IPS-15b (cell line): ENCODE measurements at regions not wholly inside any gene's neighbourhood (a gene's known extent, or its start where the extent isn't known, plus 50 kb on each side); places are given as distances from the start of the nearest gene placed in this dataset.
"Not testable (repeated sequence)": the region's sequence is repeated elsewhere in the genome, so short reads cannot be mapped to it uniquely, and the experiment has no call there.

Source experiments
- H3K27me3 ChIP-seq: one replicate; pipeline ENCODE4 v1.6.1; 2013; ENCODE audit warnings: low read length; ENCODE audit not compliant: control insufficient read depth, insufficient read depth
- H3K36me3 ChIP-seq: one replicate; pipeline ENCODE4 v1.6.1; 2013; ENCODE audit warnings: low read length; ENCODE audit not compliant: control insufficient read depth, insufficient read depth
- H3K4me1 ChIP-seq: one replicate; pipeline ENCODE4 v1.6.1; 2013; ENCODE audit warnings: mild to moderate bottlenecking, low read length; ENCODE audit not compliant: control insufficient read depth, insufficient read depth
- H3K4me3 ChIP-seq: one replicate; pipeline ENCODE4 v1.5.1; 2013; ENCODE audit warnings: low read depth, low read length
- H3K9ac ChIP-seq: one replicate; pipeline ENCODE4 v1.6.1; 2013; ENCODE audit warnings: low read depth, mild to moderate bottlenecking, low read length
- H3K9me3 ChIP-seq: one replicate; pipeline ENCODE4 v1.6.1; 2013; ENCODE audit warnings: mild to moderate bottlenecking, low read length; ENCODE audit not compliant: control insufficient read depth, insufficient read depth

DNA sequence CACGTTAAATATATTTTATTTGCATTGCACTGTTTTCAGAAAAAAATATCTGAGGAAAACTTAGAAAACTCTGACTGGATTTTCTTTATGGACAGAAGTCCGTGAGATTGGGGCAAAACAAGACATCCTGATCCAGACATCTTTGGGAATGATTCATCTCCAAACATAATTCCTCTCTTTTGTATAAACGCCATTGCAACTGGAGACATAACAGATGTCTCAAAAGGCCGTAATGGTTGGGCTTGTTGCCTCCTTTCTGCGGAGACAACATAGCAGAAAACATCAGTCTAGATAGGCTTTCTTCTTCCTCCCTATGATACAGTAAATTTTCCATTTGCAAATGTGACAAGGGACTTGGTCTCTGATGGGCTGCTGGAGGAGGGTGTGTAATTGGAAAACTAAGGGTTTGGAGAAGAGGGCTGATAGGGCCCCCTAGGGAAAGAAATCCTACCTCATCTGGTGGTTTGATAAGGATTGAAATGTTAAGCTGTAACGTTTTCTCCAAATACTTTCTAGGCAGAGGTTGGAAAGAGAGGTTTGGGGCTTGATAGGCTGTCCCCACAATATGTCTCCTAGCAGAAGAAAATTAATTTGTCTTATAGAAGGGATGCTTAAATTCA, 631.5 kb upstream of the ST8SIA4 start:
- Histone ChIP-seq H3K4me1 (no peaks in the 10 kb centered on the region), H3K4me3 (no peak overlapping the region), H3K27me3 (no peaks in the 10 kb centered on the region), H3K9ac (no peak overlapping the region), H3K36me3 (no peaks in the 10 kb centered on the region), H3K9me3 (no peaks in the 10 kb centered on the region)

DNA sequence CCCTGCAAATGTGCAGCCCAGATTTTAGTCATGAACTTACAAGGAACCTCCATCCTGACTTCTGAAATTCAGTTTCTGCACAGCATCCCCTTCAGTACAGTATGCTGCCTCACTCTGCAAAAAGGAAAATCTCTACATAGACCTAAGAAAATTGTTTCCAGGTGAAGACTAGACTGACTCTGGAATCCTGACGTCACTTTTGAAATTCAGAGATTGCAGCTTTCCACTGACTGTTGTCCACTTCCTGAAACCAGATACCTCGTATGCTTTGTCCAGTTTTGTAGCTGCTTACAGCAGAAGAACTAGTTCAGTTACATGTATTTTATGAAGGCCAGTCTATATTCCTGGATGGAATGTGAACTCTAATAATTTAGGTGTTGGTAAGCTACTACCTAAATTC, 629.3 kb upstream of the ST8SIA4 start:
- no peaks in the 10 kb centered on the region for H3K9me3 ChIP-seq
- no peaks in the 10 kb centered on the region for H3K27me3 ChIP-seq
- no peak overlapping the region for H3K4me3 ChIP-seq
- no peaks in the 10 kb centered on the region for H3K36me3 ChIP-seq
- no peaks in the 10 kb centered on the region for H3K4me1 ChIP-seq
- no peak overlapping the region for H3K9ac ChIP-seq

DNA sequence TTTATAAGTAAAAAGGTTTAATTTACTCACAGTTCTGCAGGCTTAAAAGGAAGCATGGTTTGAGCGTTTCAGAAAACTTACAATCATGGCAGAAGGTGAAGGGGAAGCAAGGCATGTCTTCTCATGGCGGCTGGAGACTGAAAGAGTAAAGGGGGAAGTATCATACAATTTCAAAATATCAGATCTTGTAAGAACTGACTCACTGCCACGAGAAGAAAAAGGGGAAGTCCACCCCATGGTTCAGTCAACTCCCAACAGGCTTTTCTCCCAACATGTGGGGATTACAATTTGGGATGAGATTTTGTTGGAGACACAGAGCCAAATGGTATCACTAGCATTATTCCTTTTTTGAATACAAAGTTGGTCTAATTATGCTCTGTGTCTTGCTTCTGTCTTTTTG, 627.9 kb upstream of the ST8SIA4 start:
- Histone ChIP-seq H3K4me3 (no peak overlapping the region), H3K9me3 (no peaks in the 10 kb centered on the region), H3K9ac (no peak overlapping the region), H3K36me3 (no peaks in the 10 kb centered on the region), H3K4me1 (no peaks in the 10 kb centered on the region), H3K27me3 (no peaks in the 10 kb centered on the region)

DNA sequence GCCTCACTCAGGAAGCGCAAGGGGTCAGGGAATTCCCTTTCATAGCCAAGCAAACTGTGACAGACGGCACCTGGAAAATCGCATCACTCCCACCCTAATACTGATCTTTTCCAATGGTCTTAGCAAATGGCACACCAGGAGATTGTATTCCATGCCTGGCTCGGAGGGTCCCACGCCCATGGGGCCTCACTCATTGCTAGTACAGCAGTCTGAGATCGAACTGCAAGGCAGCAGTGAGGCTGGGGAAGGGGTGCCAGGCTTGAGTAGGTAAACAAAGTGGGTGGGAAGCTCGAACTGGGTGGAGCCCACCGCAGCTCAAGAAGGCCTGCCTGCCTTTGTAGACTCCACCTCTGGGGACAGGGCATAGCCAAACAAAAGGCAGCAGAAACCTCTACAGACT, 626.0 kb upstream of the ST8SIA4 start:
- not testable (repeated sequence) for H3K36me3 ChIP-seq, H3K27me3 ChIP-seq, H3K9me3 ChIP-seq, H3K4me1 ChIP-seq, H3K9ac ChIP-seq, H3K4me3 ChIP-seq

DNA sequence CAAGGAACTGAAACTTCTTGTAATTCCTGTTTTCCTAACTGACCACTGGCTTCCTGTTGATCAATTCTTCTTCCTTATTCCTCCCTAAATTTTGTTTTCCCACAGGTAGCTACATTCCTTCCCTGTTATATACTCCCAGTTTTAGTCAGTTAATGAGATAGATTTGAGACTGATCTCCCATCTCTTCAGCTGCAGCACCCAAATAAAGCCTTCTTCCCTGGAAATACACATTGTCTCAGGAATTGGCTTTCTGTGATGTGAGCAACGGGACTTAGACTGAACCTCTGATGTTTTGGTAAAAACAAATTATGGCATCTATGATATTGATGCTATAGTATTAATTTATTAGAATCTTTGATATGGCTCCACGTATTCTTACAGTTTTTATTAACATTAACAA, 617.3 kb upstream of the ST8SIA4 start:
- Histone ChIP-seq H3K4me3 (no peak overlapping the region), H3K27me3 (no peaks in the 10 kb centered on the region), H3K9ac (no peak overlapping the region), H3K36me3 (no peaks in the 10 kb centered on the region), H3K9me3 (no peaks in the 10 kb centered on the region), H3K4me1 (no peaks in the 10 kb centered on the region)

DNA sequence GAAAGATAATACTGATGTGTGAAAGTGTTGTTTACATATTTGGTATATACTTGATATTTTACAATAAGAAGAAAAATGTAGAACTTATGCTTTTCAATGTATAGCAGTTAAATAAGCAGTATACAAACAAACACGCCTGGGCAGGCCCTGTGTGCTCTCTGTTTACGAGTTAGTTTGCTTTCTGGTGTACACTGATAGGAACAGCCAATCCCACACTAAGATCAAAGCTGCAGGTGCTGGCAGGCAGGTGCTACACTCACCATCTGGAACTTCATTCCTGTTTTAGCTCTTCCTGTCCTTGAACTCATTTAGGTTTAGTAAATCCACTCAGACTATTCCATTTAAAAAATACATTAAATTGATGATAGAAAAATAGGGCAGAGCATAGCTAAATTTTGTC, 614.7 kb upstream of the ST8SIA4 start:
- H3K9me3 ChIP-seq, result no peaks in the 10 kb centered on the region
- no peaks in the 10 kb centered on the region for H3K27me3 ChIP-seq
- no peaks in the 10 kb centered on the region for H3K4me1 ChIP-seq
- H3K9ac ChIP-seq, result no peak overlapping the region
- H3K4me3 ChIP-seq, result no peak overlapping the region
- no peaks in the 10 kb centered on the region for H3K36me3 ChIP-seq

DNA sequence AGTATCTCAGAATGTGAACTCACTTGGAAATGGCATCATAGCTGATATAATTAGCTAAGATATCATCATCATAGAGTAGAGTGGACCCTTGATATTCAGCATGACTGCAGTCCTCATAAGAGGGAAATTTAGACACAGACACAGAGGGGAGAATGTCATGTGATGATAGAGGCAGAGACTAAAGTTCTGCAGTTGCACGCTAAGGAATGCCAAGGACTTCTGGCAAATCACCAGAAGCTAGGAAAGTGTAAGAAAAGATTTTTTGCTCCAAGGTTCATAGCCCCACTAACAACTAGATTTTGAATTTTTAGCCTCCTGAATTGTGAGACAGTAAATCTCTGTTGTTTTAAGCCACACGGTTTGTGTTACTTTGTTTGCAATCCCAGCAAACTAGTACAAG, 612.6 kb upstream of the ST8SIA4 start:
- Histone ChIP-seq H3K4me3 (no peak overlapping the region), H3K4me1 (no peaks in the 10 kb centered on the region), H3K9ac (no peak overlapping the region), H3K36me3 (no peaks in the 10 kb centered on the region), H3K27me3 (no peaks in the 10 kb centered on the region), H3K9me3 (no peaks in the 10 kb centered on the region)

DNA sequence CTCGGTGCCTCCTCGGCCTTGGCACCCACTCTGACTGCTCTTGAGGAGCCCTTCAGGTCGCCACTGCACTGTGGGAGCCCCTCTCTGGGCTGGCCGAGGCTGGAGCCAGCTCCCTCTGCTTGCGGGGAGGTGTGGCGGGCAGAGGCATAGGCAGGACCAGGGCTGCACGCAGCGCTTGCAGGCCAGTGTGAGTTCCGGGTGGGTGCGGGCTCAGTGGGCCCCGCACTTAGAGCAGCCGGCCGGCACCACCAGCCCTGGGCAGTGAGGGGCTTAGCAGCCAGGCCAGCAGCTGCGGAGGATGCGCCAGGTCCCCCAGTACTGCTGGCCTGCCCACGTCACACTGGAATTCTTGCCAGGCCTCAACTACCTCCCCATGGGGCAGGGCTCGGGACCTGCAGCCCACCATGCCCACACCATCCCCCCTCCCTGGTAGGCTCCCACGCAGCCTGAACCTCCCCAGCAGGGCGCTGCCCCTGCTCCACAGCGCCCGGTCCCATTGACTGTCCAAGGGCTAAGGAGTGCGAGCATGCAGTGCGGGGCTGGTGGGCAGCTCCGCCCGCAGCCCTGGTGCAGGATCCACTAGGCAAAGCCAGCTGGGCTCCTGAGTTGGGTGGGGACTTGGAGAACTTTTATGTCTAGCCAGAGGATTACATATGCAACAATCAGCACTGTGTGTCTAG, 602.9 kb upstream of the ST8SIA4 start:
- H3K27me3 ChIP-seq, result no peaks in the 10 kb centered on the region
- no peaks in the 10 kb centered on the region for H3K36me3 ChIP-seq
- H3K4me3 ChIP-seq, result no peak overlapping the region
- no peaks in the 10 kb centered on the region for H3K4me1 ChIP-seq
- H3K9me3 ChIP-seq, result peaks cover 5% of the 10 kb centered on the region
- H3K9ac ChIP-seq, result no peak overlapping the region

DNA sequence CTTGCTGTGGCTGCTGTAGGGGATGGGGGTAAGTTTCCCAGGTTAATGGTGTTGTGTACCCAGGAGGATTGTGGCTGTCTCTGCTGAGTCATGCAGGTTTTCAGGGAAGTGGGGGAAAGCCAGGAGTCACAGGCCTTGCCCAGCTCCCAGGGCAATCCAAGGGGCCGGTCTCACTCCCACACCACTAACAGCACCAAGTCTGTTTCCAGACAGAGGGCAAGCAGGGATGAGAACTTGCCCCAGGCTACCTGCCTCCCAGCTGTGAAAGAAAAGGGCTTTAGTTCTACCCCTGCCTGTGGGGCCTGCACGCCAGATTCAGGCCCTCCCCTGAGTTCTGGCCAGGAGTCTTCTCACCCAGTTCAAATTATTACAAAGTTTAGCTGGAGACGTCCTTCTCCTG, 579.8 kb upstream of the ST8SIA4 start:
- H3K27me3 ChIP-seq, result no peaks in the 10 kb centered on the region
- no peak overlapping the region for H3K9ac ChIP-seq
- no peak overlapping the region for H3K4me3 ChIP-seq
- H3K36me3 ChIP-seq, result no peaks in the 10 kb centered on the region
- H3K9me3 ChIP-seq, result no peaks in the 10 kb centered on the region
- no peaks in the 10 kb centered on the region for H3K4me1 ChIP-seq

DNA sequence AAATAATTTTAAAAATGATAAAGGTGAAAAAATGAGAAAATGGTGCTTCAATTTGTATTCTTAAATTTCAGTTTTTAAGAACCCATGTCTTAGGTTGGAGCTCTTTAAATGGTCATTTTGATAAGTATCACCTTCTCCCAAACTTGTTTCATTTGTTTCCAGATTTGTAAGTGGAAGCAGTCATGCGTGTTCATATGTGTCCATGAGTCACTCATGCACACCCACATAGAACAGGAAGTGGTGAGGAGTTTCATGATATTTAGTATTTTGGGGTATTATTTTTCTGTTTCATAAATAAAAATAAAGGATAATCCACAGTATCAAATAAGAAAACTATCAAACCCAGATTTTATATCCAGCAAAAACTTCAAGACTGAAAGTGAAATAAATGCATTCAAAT, 570.4 kb upstream of the ST8SIA4 start:
- H3K9ac ChIP-seq, result no peak overlapping the region
- H3K4me1 ChIP-seq, result no peaks in the 10 kb centered on the region
- no peaks in the 10 kb centered on the region for H3K27me3 ChIP-seq
- H3K4me3 ChIP-seq, result no peak overlapping the region
- no peaks in the 10 kb centered on the region for H3K36me3 ChIP-seq
- no peaks in the 10 kb centered on the region for H3K9me3 ChIP-seq

DNA sequence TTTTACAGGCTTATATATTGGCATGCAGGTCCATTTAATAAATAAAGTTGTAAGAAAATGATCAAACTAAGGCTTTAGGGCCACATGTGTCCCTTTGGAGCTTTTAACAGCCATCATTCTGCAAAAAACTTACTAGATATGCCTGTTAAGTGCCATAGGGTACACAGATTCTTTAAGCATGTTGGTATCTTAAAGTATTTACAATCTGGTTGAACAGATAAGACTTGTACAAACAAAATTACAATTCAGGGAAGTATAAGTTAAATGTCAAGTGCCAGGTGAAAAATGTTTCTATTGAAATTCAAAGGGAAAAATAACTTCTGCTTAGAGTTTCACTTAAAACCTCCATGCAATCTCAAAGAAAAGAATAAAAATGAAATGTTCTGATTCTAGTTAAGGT, 558.4 kb upstream of the ST8SIA4 start:
- H3K36me3 ChIP-seq, result no peaks in the 10 kb centered on the region
- H3K27me3 ChIP-seq, result no peaks in the 10 kb centered on the region
- no peak overlapping the region for H3K4me3 ChIP-seq
- no peak overlapping the region for H3K9ac ChIP-seq
- no peaks in the 10 kb centered on the region for H3K9me3 ChIP-seq
- no peaks in the 10 kb centered on the region for H3K4me1 ChIP-seq

DNA sequence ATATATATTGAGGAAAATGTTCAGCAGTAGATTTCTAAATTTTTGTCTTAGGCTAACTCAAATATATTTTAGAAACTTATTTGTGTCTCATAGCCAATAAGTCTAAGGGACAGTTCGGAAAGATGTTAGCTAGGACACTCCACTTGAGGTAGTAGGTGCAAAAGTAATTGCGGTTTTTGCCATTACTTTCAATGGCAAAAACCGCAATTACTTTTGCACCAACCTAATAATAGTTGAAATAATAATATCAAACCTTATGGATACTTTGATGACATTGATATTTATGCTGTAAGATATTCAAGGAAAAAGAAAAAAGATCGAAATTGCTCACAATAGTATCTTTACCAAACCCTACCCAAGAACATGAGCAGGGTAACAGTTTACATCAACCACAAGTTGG, 555.5 kb upstream of the ST8SIA4 start:
- Histone ChIP-seq H3K36me3 (no peaks in the 10 kb centered on the region), H3K4me3 (no peak overlapping the region), H3K27me3 (no peaks in the 10 kb centered on the region), H3K4me1 (no peaks in the 10 kb centered on the region), H3K9me3 (no peaks in the 10 kb centered on the region), H3K9ac (no peak overlapping the region)
